K562 (cell line): ENCODE measurements at regions not wholly inside any gene's neighbourhood (a gene's known extent, or its start where the extent isn't known, plus 50 kb on each side); places are given as distances from the start of the nearest gene placed in this dataset.

ENCODE experiments used
- ATAC-seq: fragments of 200-7000 bp; cut with Tn5 transposase; 3 replicates; pipeline ENCODE4 v1.9.1; 2020; ENCODE audit warnings: moderate library complexity
- BruUV-seq: library from RNA; stranded (reverse); fragments of 400-500 nt; replicated peaks from 2 replicates; lab custom pipeline; 2021; lab: Mats Ljungman, UMichigan
- CTCF ChIA-PET: fragments of 300-600 bp; formaldehyde crosslinking; extraction: SDS; loops from one replicate; lab custom pipeline; 2021; ENCODE audit warnings: low intra/inter-chr PET ratio; lab: Yijun Ruan, JAX
- POLR2A ChIA-PET: fragments of 300-600, 350-650 bp; sonication (Branson Sonifier 250); formaldehyde crosslinking; extraction: SDS; loops from one replicate; lab custom pipeline; 2021; ENCODE audit warnings: antibody characterized with exemption, inconsistent platforms; lab: Yijun Ruan, JAX
- DNase-seq, 4 experiments: peaks; one replicate each; pipeline versions ENCODE4 v3.0.0 to v3.0.0-alpha.2; 2011 to 2018; ENCODE audit warnings: low spot score in 3 of 4, mixed read lengths in 3 of 4; ENCODE audit errors: extremely low read depth in 1 of 4
- FAIRE-seq: peaks from 2 replicates; lab custom pipeline; 2011; peaks lifted over from hg19 to GRCh38; lab: Jason Lieb, UNC
- H2AFZ ChIP-seq: 2 replicates; pipeline ENCODE4 v1.6.0; 2011; ENCODE audit warnings: low read depth, low read length, control low read depth, inconsistent platforms
- H3K27ac ChIP-seq: fragments of 200-600 bp; 3 replicates; pipeline ENCODE4 v1.8.0; 2011; ENCODE audit warnings: low read depth, mild to moderate bottlenecking, control low read depth, inconsistent platforms, low read length, moderate library complexity, mixed read lengths; ENCODE audit errors: extremely low read depth
- H3K27me3 ChIP-seq, 2 experiments: fragments of 300-600 bp in 1 of 2; 2 replicates in 1 of 2; 3 replicates in 1 of 2; pipeline versions ENCODE4 v1.6.0 to v1.8.0; 2011; ENCODE audit warnings: inconsistent platforms in 2 of 2, low read length in 2 of 2, mild to moderate bottlenecking in 1 of 2, mixed read lengths in 1 of 2, moderate library complexity in 1 of 2; ENCODE audit not compliant: control insufficient read depth in 2 of 2, insufficient read depth in 2 of 2
- H3K36me3 ChIP-seq: fragments of 300-600 bp; 3 replicates; pipeline ENCODE4 v1.8.0; 2011; ENCODE audit warnings: mild to moderate bottlenecking, low read length, inconsistent platforms; ENCODE audit not compliant: control insufficient read depth, insufficient read depth
- H3K4me1 ChIP-seq, 2 experiments: fragments of 200-600 bp in 1 of 2; replicated peaks in 1 of 2; 2 replicates in 1 of 2; 3 replicates in 1 of 2; pipeline versions ENCODE4 v1.5.1 to v1.8.0; 2011; ENCODE audit warnings: inconsistent platforms in 2 of 2, low read length in 2 of 2, mild to moderate bottlenecking in 1 of 2, mixed read lengths in 1 of 2, moderate library complexity in 1 of 2; ENCODE audit not compliant: control insufficient read depth in 2 of 2, insufficient read depth in 2 of 2
- H3K4me2 ChIP-seq: 2 replicates; pipeline ENCODE4 v1.6.1; 2011; ENCODE audit warnings: low read length, control low read depth, inconsistent platforms, mixed read lengths; ENCODE audit not compliant: insufficient read depth
- H3K4me3 ChIP-seq: fragments of 200-600 bp; sonication (generic), shearing (Covaris generic); 2 replicates; pipeline ENCODE4 v1.5.1; 2016; ENCODE audit warnings: control low read depth, inconsistent platforms
- H3K79me2 ChIP-seq: fragments of 200-600 bp; 3 replicates; pipeline ENCODE4 v1.8.0; 2011; ENCODE audit warnings: low read length, inconsistent platforms; ENCODE audit not compliant: control insufficient read depth, insufficient read depth
- H3K9ac ChIP-seq, 2 experiments: 2 replicates each; pipeline versions ENCODE4 v1.6.0 to v1.6.1; 2011; ENCODE audit warnings: low read depth in 2 of 2, low read length in 2 of 2, control low read depth in 1 of 2, inconsistent platforms in 1 of 2, mild to moderate bottlenecking in 1 of 2, mixed read lengths in 1 of 2; ENCODE audit not compliant: insufficient read depth in 1 of 2
- H3K9me1 ChIP-seq: one replicate; pipeline ENCODE4 v1.6.0; 2011; ENCODE audit warnings: inconsistent platforms, mild to moderate bottlenecking, low read length, moderate library complexity; ENCODE audit not compliant: control insufficient read depth, insufficient read depth
- H3K9me3 ChIP-seq: replicated peaks from 2 replicates; pipeline ENCODE4 v1.5.1; 2011; ENCODE audit warnings: low read depth, low read length, inconsistent platforms; ENCODE audit not compliant: control insufficient read depth, insufficient read depth
- H4K20me1 ChIP-seq: replicated peaks from 2 replicates; pipeline ENCODE4 v1.6.1; 2011; ENCODE audit warnings: low read length, inconsistent platforms, mixed read lengths; ENCODE audit not compliant: control insufficient read depth, insufficient read depth
- ARNT ChIP-seq, 2 experiments: fragments of 450-650 bp; IDR thresholded peaks; 2 replicates each; pipeline ENCODE4 v1.6.1; 2016; ENCODE audit warnings: mild to moderate bottlenecking in 1 of 2
- BRD4 ChIP-seq: fragments of 200-600 bp; sonication (generic); IDR thresholded peaks from 2 replicates; pipeline ENCODE4 v1.6.1; 2017; ENCODE audit warnings: inconsistent platforms
- CBX3 ChIP-seq, 2 experiments: IDR thresholded peaks; 1 replicate in 1 of 2; 2 replicates in 1 of 2; pipeline ENCODE4 v1.6.1; 2012; ENCODE audit warnings: inconsistent platforms in 2 of 2, low read length in 2 of 2, borderline replicate concordance in 1 of 2, control low read depth in 1 of 2
- CREM ChIP-seq: IDR thresholded peaks from 2 replicates; pipeline ENCODE4 v1.6.1; 2014; ENCODE audit warnings: antibody characterized with exemption, low read depth
- ETV6 ChIP-seq, 3 experiments: fragments of 150-350 bp in 1 of 3; sonication (generic) in 1 of 3; formaldehyde crosslinking in 1 of 3; IDR thresholded peaks; 2 replicates each; pipeline versions ENCODE4 v1.6.1 to v1.8.0; 2014 to 2022; ENCODE audit warnings: borderline replicate concordance in 2 of 3, low read depth in 2 of 3, antibody characterized with exemption in 1 of 3, low read length in 1 of 3, mild to moderate bottlenecking in 1 of 3, missing genetic modification reagents in 1 of 3
- FOXJ2 ChIP-seq: fragments of 200-800 bp; sonication (Bioruptor generic); IDR thresholded peaks from 2 replicates; pipeline ENCODE4 v1.6.1; 2016; ENCODE audit warnings: missing genetic modification characterization, missing compliant biosample characterization
- HEY1 ChIP-seq: fragments of 250-450 bp; sonication (Bioruptor Pico); IDR thresholded peaks from 2 replicates; pipeline ENCODE4 v1.5.0; 2020; ENCODE audit warnings: mild to moderate bottlenecking, moderate library complexity, borderline replicate concordance
- KDM5B ChIP-seq: fragments of 200-600 bp; sonication (generic); IDR thresholded peaks from 2 replicates; pipeline ENCODE4 v1.6.1; 2012; ENCODE audit warnings: low read depth, mild to moderate bottlenecking, moderate library complexity, low read length, control low read depth, inconsistent platforms; ENCODE audit not compliant: insufficient replicate concordance
- NCOR1 ChIP-seq: fragments of 450-650 bp; IDR thresholded peaks from 2 replicates; pipeline ENCODE4 v1.6.1; 2016; ENCODE audit warnings: mild to moderate bottlenecking, moderate library complexity
- SMARCC2 ChIP-seq: fragments of 450-650 bp; IDR thresholded peaks from 2 replicates; pipeline ENCODE4 v1.6.1; 2017; ENCODE audit warnings: antibody characterized with exemption, moderate library complexity, mild to moderate bottlenecking, low read depth
- SP1 ChIP-seq: sonication (generic); formaldehyde crosslinking; IDR thresholded peaks from 2 replicates; pipeline ENCODE4 v1.8.1; 2022; ENCODE audit warnings: mild to moderate bottlenecking, missing genetic modification reagents
- SPI1 ChIP-seq: IDR thresholded peaks from 2 replicates; pipeline ENCODE4 v1.6.1; 2011; ENCODE audit warnings: low read depth, low read length, control low read depth, borderline replicate concordance
- SUPT5H ChIP-seq: fragments of 450-650 bp; IDR thresholded peaks from 2 replicates; pipeline ENCODE4 v1.6.1; 2016
- TAL1 ChIP-seq: fragments of 450-650 bp; IDR thresholded peaks from 2 replicates; pipeline ENCODE4 v1.6.1; 2016; ENCODE audit warnings: mild to moderate bottlenecking
- TEAD2 ChIP-seq: fragments of 450-650 bp; IDR thresholded peaks from 2 replicates; pipeline ENCODE4 v1.6.1; 2016; ENCODE audit warnings: missing genetic modification characterization, control low read depth, missing compliant biosample characterization
- TFAP4 ChIP-seq: sonication (generic); formaldehyde crosslinking; IDR thresholded peaks from 2 replicates; pipeline ENCODE4 v1.8.0; 2022; ENCODE audit warnings: missing genetic modification reagents, mild to moderate bottlenecking, moderate library complexity, borderline replicate concordance
- ZEB2 ChIP-seq: fragments of 450-650 bp; IDR thresholded peaks from 2 replicates; pipeline ENCODE4 v1.6.1; 2016
- ZNF512 ChIP-seq: IDR thresholded peaks from 2 replicates; pipeline ENCODE4 v1.6.1; 2016; ENCODE audit warnings: missing genetic modification characterization, missing compliant biosample characterization
- ZNF699 ChIP-seq: fragments of 250-450 bp; sonication (Bioruptor Pico); IDR thresholded peaks from 2 replicates; pipeline ENCODE4 v1.8.0; 2021; ENCODE audit warnings: mild to moderate bottlenecking, moderate library complexity; ENCODE audit not compliant: insufficient replicate concordance
- ZNF707 ChIP-seq: fragments of 250-450 bp; sonication (Bioruptor Pico); conservative IDR thresholded peaks from 2 replicates; pipeline ENCODE4 v1.8.0; 2022; ENCODE audit warnings: inconsistent platforms, mild to moderate bottlenecking, moderate library complexity
- ZNF830 ChIP-seq: fragments of 250-450 bp; sonication (Bioruptor Pico); IDR thresholded peaks from 2 replicates; pipeline ENCODE4 v1.5.0; 2021; ENCODE audit warnings: mild to moderate bottlenecking
- WGBS: fragments of 100-300 bp; shearing (Covaris generic); methylation state at CpG from one replicate; pipeline ENCODE4 v1.1.6; 2016; ENCODE audit warnings: low coverage, mixed read lengths; ENCODE audit not compliant: insufficient coverage; ENCODE audit errors: missing lambda C conversion rate; 5-methylcytosine and 5-hydroxymethylcytosine counted together
- in situ Hi-C: fragments of 300-500 bp; cut with MboI; formaldehyde crosslinking; loops from 4 replicates; pipeline ENCODE4 v1.15.0; 2018; ENCODE audit warnings: inconsistent platforms, mixed read lengths
- intact Hi-C: fragments of 100-400 bp; cut with micrococcal nuclease; formaldehyde crosslinking; loops from 2 replicates; pipeline ENCODE4 v1.14.2; 2022

DNA sequence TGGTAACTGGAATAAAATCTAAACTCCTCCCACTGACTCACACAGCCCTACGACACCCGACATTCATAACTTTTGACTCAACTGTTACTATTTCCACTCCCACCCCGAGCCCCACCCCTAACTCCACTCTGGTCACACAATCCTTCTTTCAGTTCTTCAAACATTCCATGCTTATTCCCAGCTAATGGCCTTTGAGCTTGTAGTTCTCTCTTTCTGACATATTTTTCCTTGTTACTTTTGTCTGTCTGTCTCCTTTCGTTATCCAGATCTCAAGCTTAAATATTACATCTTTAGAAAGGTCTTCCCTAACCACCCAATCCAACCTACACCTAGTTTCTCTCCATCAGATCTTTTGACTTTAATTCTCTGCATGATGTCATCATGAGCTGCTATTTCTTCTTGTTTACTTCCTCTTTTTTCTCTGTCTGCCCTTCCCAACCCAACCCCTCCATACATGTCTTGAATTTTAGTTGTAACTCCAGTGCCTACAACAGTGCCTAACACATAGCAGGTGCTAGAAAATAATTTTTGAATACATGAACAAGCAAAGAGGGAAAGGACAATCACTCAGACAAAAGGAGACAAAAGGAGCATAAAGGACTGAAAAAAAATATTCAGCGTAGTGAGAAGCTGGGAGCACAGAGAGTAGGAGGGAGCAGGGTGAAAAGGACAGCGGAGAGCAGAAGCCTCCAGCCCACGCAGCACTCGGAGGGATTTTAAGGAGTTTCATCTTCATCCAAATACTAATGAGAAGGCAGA lies 65.2 kb upstream of the SMIM36 start:
- Histone ChIP-seq H3K9me1 (no peaks in the 10 kb centered on the region), H3K4me2 (peak overlapping the region; percentile 74), H3K9ac (peak overlapping the region in 1 of 2 experiments; percentile 70; a peak in 2 of 4 replicates), H4K20me1 (no peaks in the 10 kb centered on the region), H3K4me3 (no peak overlapping the region), H2AFZ (peak overlapping the region; percentile 97), H3K4me1 (peaks cover 11 to 26% of the 10 kb centered on the region in 2 experiments), H3K27me3 (no peaks in the 10 kb centered on the region), H3K9me3 (no peaks in the 10 kb centered on the region), H3K36me3 (no peaks in the 10 kb centered on the region), H3K79me2 (no peaks in the 10 kb centered on the region), H3K27ac (peak overlapping the region; percentile 79)
- ATAC-seq (peak; percentile 88), FAIRE-seq (peak; percentile 81), DNase-seq (peak in 3 of 4 experiments; percentile 14 to 58 (median 50))
- intact Hi-C loops = no loop called here
- no TSS peak for BruUV-seq
- ChIA-PET POLR2A (interaction anchor here (0.8 kb wide), 1 partner anchor 239 kb away, joined by 3 read pairs; no protein-coding TSS in a partner anchor), CTCF (no interaction called here)
- WGBS = 13% methylated on average over 6 of the region's 8 CpGs
- in situ Hi-C loops = no loop called here
- TF ChIP-seq BRD4 (peak; percentile 73; the same call in 1 of the 2 replicates), ZNF512 (tag) (peak; percentile 43; the same call in 1 of the 2 replicates), KDM5B (peak; percentile 39), ZNF699 (CRISPR knock-in tag) (no peak), SUPT5H (peak; percentile 50; the same call in 1 of the 2 replicates), SMARCC2 (peak; percentile 65; the same call in 1 of the 2 replicates), SP1 (CRISPR knock-in tag) (0 out of 2 replicates have a peak, but pooled peaks have one; percentile 17), TAL1 (0 out of 2 replicates have a peak, but pooled peaks have one; percentile 8), HEY1 (0 out of 2 replicates have a peak, but pooled peaks have one; percentile 13), ETV6 (IDR thresholded peaks at IDR 0.05; ENCODE audit: borderline replicate concordance in 1 of 2, low read depth in 2 of 2, low read length in 1 of 2) (no peak), ETV6 (CRISPR knock-in tag; IDR thresholded peaks at IDR 0.05; ENCODE audit: borderline replicate concordance) (no peak), ZEB2 (peak; percentile 35; the same call in 1 of the 2 replicates), FOXJ2 (0 out of 2 replicates have a peak, but pooled peaks have one; percentile 51), ARNT (IDR thresholded peaks at IDR 0.05) (no peak; a peak in 1 of 4 replicates), NCOR1 (0 out of 2 replicates have a peak, but pooled peaks have one; percentile 5), ZNF707 (no peak), CREM (peak; percentile 58), ZNF830 (no peak), SPI1 (0 out of 2 replicates have a peak, but pooled peaks have one; percentile 18), CBX3 (IDR thresholded peaks at IDR 0.05; ENCODE audit: borderline replicate concordance in 1 of 2, low read length in 2 of 2) (0 out of 3 replicates have a peak, but pooled peaks of 1 of the 2 experiments have one; percentile 15), TFAP4 (no peak), TEAD2 (no peak)
